GM18867 (cell line): ENCODE measurements at regions not wholly inside any gene's neighbourhood (a gene's known extent, or its start where the extent isn't known, plus 50 kb on each side); places are given as distances from the start of the nearest gene placed in this dataset.
"Not testable (repeated sequence)": the region's sequence is repeated elsewhere in the genome, so short reads cannot be mapped to it uniquely, and the experiment has no call there.

ENCODE experiments used
- ATAC-seq: cut with Tn5 transposase; IDR thresholded peaks from one replicate; pipeline ENCODE4 v1.9.1; 2021; ENCODE audit warnings: mild to moderate bottlenecking, moderate library complexity; ENCODE audit not compliant: unreplicated experiment

- ATAC-seq, result no peak
Observed at GRCh38 chr2:207354462-207354861, 175.3 kb upstream of the CREB1 start.

- no peak for ATAC-seq
Observed at GRCh38 chr2:207356567-207356966, 173.2 kb upstream of the CREB1 start.

GRCh38 chr2:207357216-207357615 is 172.5 kb upstream of the CREB1 start:
- no peak for ATAC-seq

GRCh38 chr2:207362716-207363115 is 167.0 kb upstream of the CREB1 start:
- no peak for ATAC-seq

GRCh38 chr2:207363761-207364290 is 165.9 kb upstream of the CREB1 start:
- no peak for ATAC-seq

- no peak for ATAC-seq
Observed at GRCh38 chr2:207370646-207371045, 159.1 kb upstream of the CREB1 start.

GRCh38 chr2:207371877-207372276 is 157.9 kb upstream of the CREB1 start:
- ATAC-seq, result no peak

- no peak for ATAC-seq
Observed at GRCh38 chr2:207372483-207372882, 157.3 kb upstream of the CREB1 start.

- no peak for ATAC-seq
Observed at GRCh38 chr2:207375207-207375875, 154.4 kb upstream of the CREB1 start.

GRCh38 chr2:207378620-207379019 is 151.1 kb upstream of the CREB1 start:
- not testable (repeated sequence) for ATAC-seq

- ATAC-seq, result no peak
Observed at GRCh38 chr2:207385076-207385475, 144.7 kb upstream of the CREB1 start.

GRCh38 chr2:207385903-207386302 is 143.9 kb upstream of the CREB1 start:
- ATAC-seq, result no peak

GRCh38 chr2:207387001-207387571 is 142.7 kb upstream of the CREB1 start:
- no peak for ATAC-seq

GRCh38 chr2:207390302-207391095 is 139.3 kb upstream of the CREB1 start:
- no peak for ATAC-seq

GRCh38 chr2:207394203-207394781 is 135.5 kb upstream of the CREB1 start:
- ATAC-seq, result no peak

- ATAC-seq, result no peak
Observed at GRCh38 chr2:207394812-207395534, 134.8 kb upstream of the CREB1 start.

- no peak for ATAC-seq
Observed at GRCh38 chr2:207395535-207396251, 134.1 kb upstream of the CREB1 start.

GRCh38 chr2:207397917-207398655 is 131.7 kb upstream of the CREB1 start:
- no peak for ATAC-seq

- ATAC-seq, result no peak
Observed at GRCh38 chr2:207399301-207399700, 130.5 kb upstream of the CREB1 start.
